ENCODE measurements at regions not wholly inside any gene's neighbourhood (a gene's known extent, or its start where the extent isn't known, plus 50 kb on each side); places are given as distances from the start of the nearest gene placed in this dataset.

GRCh38 chr10:30697806-30698205 lies 68.3 kb upstream of the LYZL2 start:
- TF ChIP-seq POLR2A (IDR thresholded peaks at IDR 0.05; ENCODE audit: insufficient read depth in 1 of 2, low read depth in 2 of 2, low read length in 2 of 2) = no peak
- TF ChIP-seq, protein P1, sequence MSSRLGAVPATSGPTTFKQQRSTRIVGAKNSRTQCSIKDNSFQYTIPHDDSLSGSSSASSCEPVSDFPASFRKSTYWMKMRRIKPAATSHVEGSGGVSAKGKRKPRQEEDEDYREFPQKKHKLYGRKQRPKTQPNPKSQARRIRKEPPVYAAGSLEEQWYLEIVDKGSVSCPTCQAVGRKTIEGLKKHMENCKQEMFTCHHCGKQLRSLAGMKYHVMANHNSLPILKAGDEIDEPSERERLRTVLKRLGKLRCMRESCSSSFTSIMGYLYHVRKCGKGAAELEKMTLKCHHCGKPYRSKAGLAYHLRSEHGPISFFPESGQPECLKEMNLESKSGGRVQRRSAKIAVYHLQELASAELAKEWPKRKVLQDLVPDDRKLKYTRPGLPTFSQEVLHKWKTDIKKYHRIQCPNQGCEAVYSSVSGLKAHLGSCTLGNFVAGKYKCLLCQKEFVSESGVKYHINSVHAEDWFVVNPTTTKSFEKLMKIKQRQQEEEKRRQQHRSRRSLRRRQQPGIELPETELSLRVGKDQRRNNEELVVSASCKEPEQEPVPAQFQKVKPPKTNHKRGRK (CRISPR knock-in tag; IDR thresholded peaks at IDR 0.05) = no peak
- no peak for TF ChIP-seq ESRRA (CRISPR knock-in tag; IDR thresholded peaks at IDR 0.05; ENCODE audit: low read depth)
- no peak for TF ChIP-seq CBX5 (CRISPR knock-in tag; IDR thresholded peaks at IDR 0.05; ENCODE audit: borderline replicate concordance)
- TF ChIP-seq PRDM10 (CRISPR knock-in tag; IDR thresholded peaks at IDR 0.05; ENCODE audit: low read depth) = no peak
- TF ChIP-seq MAFK (conservative IDR thresholded peaks at IDR 0.05 in 1 of 2, IDR thresholded peaks at IDR 0.05 in 1 of 2; ENCODE audit: low read length in 2 of 2) = no peak
- no peak for TF ChIP-seq CEBPB (IDR thresholded peaks at IDR 0.05; ENCODE audit: borderline replicate concordance, low read depth, low read length)
- TF ChIP-seq, protein P2, sequence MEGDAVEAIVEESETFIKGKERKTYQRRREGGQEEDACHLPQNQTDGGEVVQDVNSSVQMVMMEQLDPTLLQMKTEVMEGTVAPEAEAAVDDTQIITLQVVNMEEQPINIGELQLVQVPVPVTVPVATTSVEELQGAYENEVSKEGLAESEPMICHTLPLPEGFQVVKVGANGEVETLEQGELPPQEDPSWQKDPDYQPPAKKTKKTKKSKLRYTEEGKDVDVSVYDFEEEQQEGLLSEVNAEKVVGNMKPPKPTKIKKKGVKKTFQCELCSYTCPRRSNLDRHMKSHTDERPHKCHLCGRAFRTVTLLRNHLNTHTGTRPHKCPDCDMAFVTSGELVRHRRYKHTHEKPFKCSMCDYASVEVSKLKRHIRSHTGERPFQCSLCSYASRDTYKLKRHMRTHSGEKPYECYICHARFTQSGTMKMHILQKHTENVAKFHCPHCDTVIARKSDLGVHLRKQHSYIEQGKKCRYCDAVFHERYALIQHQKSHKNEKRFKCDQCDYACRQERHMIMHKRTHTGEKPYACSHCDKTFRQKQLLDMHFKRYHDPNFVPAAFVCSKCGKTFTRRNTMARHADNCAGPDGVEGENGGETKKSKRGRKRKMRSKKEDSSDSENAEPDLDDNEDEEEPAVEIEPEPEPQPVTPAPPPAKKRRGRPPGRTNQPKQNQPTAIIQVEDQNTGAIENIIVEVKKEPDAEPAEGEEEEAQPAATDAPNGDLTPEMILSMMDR (CRISPR knock-in tag; IDR thresholded peaks at IDR 0.05) = no peak
- no peak for TF ChIP-seq ZBTB1 (CRISPR knock-in tag; IDR thresholded peaks at IDR 0.05; ENCODE audit: borderline replicate concordance)
- no peak for TF ChIP-seq ELF3 (CRISPR knock-in tag; IDR thresholded peaks at IDR 0.05)
- no peak for TF ChIP-seq EP300 (IDR thresholded peaks at IDR 0.05; ENCODE audit: low read depth in 2 of 2, low read length in 2 of 2)
- TF ChIP-seq EP300 (CRISPR knock-in tag; IDR thresholded peaks at IDR 0.05; ENCODE audit: borderline replicate concordance) = no peak
- no peak for TF ChIP-seq SMC3 (IDR thresholded peaks at IDR 0.05; ENCODE audit: low read length)

Measured in HepG2 (cell line).